Activated CD4-positive, alpha-beta memory T cell treated with anti-CD3 and anti-CD28 coated beads for 36 hours (primary cell): ENCODE measurements at regions not wholly inside any gene's neighbourhood (a gene's known extent, or its start where the extent isn't known, plus 50 kb on each side); places are given as distances from the start of the nearest gene placed in this dataset.
"Not testable (repeated sequence)": the region's sequence is repeated elsewhere in the genome, so short reads cannot be mapped to it uniquely, and the experiment has no call there.

ENCODE experiments used
- CTCF ChIA-PET: fragments of 350-600 bp; sonication (Branson Sonifier 250); formaldehyde crosslinking; loops from one replicate; lab custom pipeline; 2021; ENCODE audit warnings: antibody characterized with exemption, inconsistent platforms; lab: Charles Lee
- POLR2A ChIA-PET: fragments of 350-600 bp; sonication (Branson Sonifier 250); formaldehyde crosslinking; loops from one replicate; lab custom pipeline; 2021; ENCODE audit warnings: antibody characterized with exemption; lab: Charles Lee
- DNase-seq: peaks from one replicate; pipeline ENCODE4 v3.0.0-alpha.2; 2020
- H3K27ac Mint-ChIP-seq: one replicate; pipeline ENCODE4 v1.8.0; 2021; ENCODE audit warnings: mixed read lengths
- H3K27me3 Mint-ChIP-seq: one replicate; pipeline ENCODE4 v1.8.0; 2021; ENCODE audit warnings: mixed read lengths
- H3K36me3 Mint-ChIP-seq: one replicate; pipeline ENCODE4 v1.8.0; 2021; ENCODE audit warnings: mixed read lengths
- H3K4me1 Mint-ChIP-seq: one replicate; pipeline ENCODE4 v1.8.0; 2021; ENCODE audit warnings: low read depth, mixed read lengths
- H3K4me3 Mint-ChIP-seq: one replicate; pipeline ENCODE4 v1.8.0; 2021; ENCODE audit warnings: mild to moderate bottlenecking, mixed read lengths
- H3K9me3 Mint-ChIP-seq: one replicate; pipeline ENCODE4 v1.8.0; 2021; ENCODE audit warnings: mixed read lengths
- intact Hi-C: fragments of 100-400 bp; cut with micrococcal nuclease; formaldehyde crosslinking; loops from one replicate; pipeline ENCODE4 v1.15.1; 2023

GRCh38 chr12:59383079-59383822 lies 212.6 kb upstream of the SLC16A7 start:
- Mint-ChIP-seq H3K36me3 (no peaks in the 10 kb centered on the region), H3K27ac (no peak overlapping the region), H3K9me3 (no peaks in the 10 kb centered on the region), H3K4me1 (peaks cover 4% of the 10 kb centered on the region), H3K27me3 (peaks cover 5% of the 10 kb centered on the region), H3K4me3 (no peak overlapping the region)
- ChIA-PET POLR2A (no interaction called here), CTCF (no interaction called here)
- no peak for DNase-seq
- intact Hi-C loops, result no loop called here

GRCh38 chr12:59382282-59383078 lies 213.3 kb upstream of the SLC16A7 start:
- Mint-ChIP-seq H3K27ac (no peak overlapping the region), H3K27me3 (peaks cover 2% of the 10 kb centered on the region), H3K36me3 (no peaks in the 10 kb centered on the region), H3K9me3 (no peaks in the 10 kb centered on the region), H3K4me1 (peaks cover 4% of the 10 kb centered on the region), H3K4me3 (no peak overlapping the region)
- no peak for DNase-seq
- CTCF ChIA-PET, result no interaction called here
- POLR2A ChIA-PET, result no interaction called here
- intact Hi-C loops, result no loop called here

- peaks cover 4% of the 10 kb centered on the region for H3K4me1 Mint-ChIP-seq
- DNase-seq, result no peak
- peaks cover 2% of the 10 kb centered on the region for H3K27me3 Mint-ChIP-seq
- no peak overlapping the region for H3K27ac Mint-ChIP-seq
- ChIA-PET POLR2A (no interaction called here), CTCF (no interaction called here)
- no peaks in the 10 kb centered on the region for H3K36me3 Mint-ChIP-seq
- no peaks in the 10 kb centered on the region for H3K9me3 Mint-ChIP-seq
- intact Hi-C loops, result no loop called here
- H3K4me3 Mint-ChIP-seq, result no peak overlapping the region
Observed at GRCh38 chr12:59381106-59381505, 214.7 kb upstream of the SLC16A7 start.

- no peak for DNase-seq
- H3K27ac Mint-ChIP-seq, result no peak overlapping the region
- H3K36me3 Mint-ChIP-seq, result no peaks in the 10 kb centered on the region
- intact Hi-C loops, result no loop called here
- ChIA-PET POLR2A (no interaction called here), CTCF (interaction anchor here (1.7 kb wide), 1 partner anchor 11 kb away, joined by 4 read pairs; no protein-coding TSS in a partner anchor)
- peaks cover 2% of the 10 kb centered on the region for H3K27me3 Mint-ChIP-seq
- H3K4me1 Mint-ChIP-seq, result no peaks in the 10 kb centered on the region
- H3K9me3 Mint-ChIP-seq, result no peaks in the 10 kb centered on the region
- no peak overlapping the region for H3K4me3 Mint-ChIP-seq
Observed at GRCh38 chr12:59375633-59376032, 220.2 kb upstream of the SLC16A7 start.

- Mint-ChIP-seq H3K9me3 (no peaks in the 10 kb centered on the region), H3K27me3 (peaks cover 2% of the 10 kb centered on the region), H3K36me3 (no peaks in the 10 kb centered on the region), H3K4me3 (no peak overlapping the region), H3K27ac (no peak overlapping the region), H3K4me1 (no peaks in the 10 kb centered on the region)
- POLR2A ChIA-PET, result no interaction called here
- DNase-seq, result no peak
- intact Hi-C loops, result no loop called here
- CTCF ChIA-PET, result interaction anchor here (1.7 kb wide), 1 partner anchor 10 kb away, joined by 4 read pairs; no protein-coding TSS in a partner anchor
Observed at GRCh38 chr12:59374783-59375182, 221.0 kb upstream of the SLC16A7 start.

GRCh38 chr12:59372956-59373355 lies 222.9 kb upstream of the SLC16A7 start:
- intact Hi-C loops, result no loop called here
- no peaks in the 10 kb centered on the region for H3K9me3 Mint-ChIP-seq
- peaks cover 2% of the 10 kb centered on the region for H3K27me3 Mint-ChIP-seq
- ChIA-PET CTCF (no interaction called here), POLR2A (no interaction called here)
- H3K27ac Mint-ChIP-seq, result no peak overlapping the region
- H3K36me3 Mint-ChIP-seq, result no peaks in the 10 kb centered on the region
- DNase-seq, result no peak
- no peak overlapping the region for H3K4me3 Mint-ChIP-seq
- H3K4me1 Mint-ChIP-seq, result no peaks in the 10 kb centered on the region

GRCh38 chr12:59370933-59371332 lies 224.9 kb upstream of the SLC16A7 start:
- no peak for DNase-seq
- intact Hi-C loops, result no loop called here
- Mint-ChIP-seq H3K4me3 (no peak overlapping the region), H3K9me3 (no peaks in the 10 kb centered on the region), H3K36me3 (no peaks in the 10 kb centered on the region), H3K27ac (no peak overlapping the region), H3K27me3 (peaks cover 2% of the 10 kb centered on the region), H3K4me1 (no peaks in the 10 kb centered on the region)
- ChIA-PET POLR2A (no interaction called here), CTCF (no interaction called here)

- ChIA-PET POLR2A (no interaction called here), CTCF (interaction anchor here (0.8 kb wide), 1 partner anchor 10 kb away, joined by 4 read pairs; no protein-coding TSS in a partner anchor)
- intact Hi-C loops, result no loop called here
- DNase-seq, result no peak
- H3K36me3 Mint-ChIP-seq, result no peaks in the 10 kb centered on the region
- no peak overlapping the region for H3K27ac Mint-ChIP-seq
- no peaks in the 10 kb centered on the region for H3K9me3 Mint-ChIP-seq
- H3K27me3 Mint-ChIP-seq, result no peaks in the 10 kb centered on the region
- H3K4me3 Mint-ChIP-seq, result no peak overlapping the region
- H3K4me1 Mint-ChIP-seq, result no peaks in the 10 kb centered on the region
Observed at GRCh38 chr12:59365133-59365532, 230.7 kb upstream of the SLC16A7 start.

GRCh38 chr12:59357811-59358210 lies 238.0 kb upstream of the SLC16A7 start:
- CTCF ChIA-PET, result no interaction called here
- no peaks in the 10 kb centered on the region for H3K4me1 Mint-ChIP-seq

GRCh38 chr12:59346248-59346647 lies 249.6 kb upstream of the SLC16A7 start:
- H3K9me3 Mint-ChIP-seq, H3K36me3 Mint-ChIP-seq, POLR2A ChIA-PET, intact Hi-C loops, H3K27me3 Mint-ChIP-seq, H3K27ac Mint-ChIP-seq, H3K4me3 Mint-ChIP-seq, CTCF ChIA-PET, H3K4me1 Mint-ChIP-seq: not testable (repeated sequence)
- peak; percentile 9 for DNase-seq

More at GRCh38 chr12:59357811-59358210, 238.0 kb upstream of the SLC16A7 start:
- intact Hi-C loops, result no loop called here
- POLR2A ChIA-PET, result no interaction called here
- Mint-ChIP-seq H3K4me3 (no peak overlapping the region), H3K27me3 (peaks cover 2% of the 10 kb centered on the region), H3K36me3 (no peaks in the 10 kb centered on the region), H3K27ac (no peak overlapping the region), H3K9me3 (no peaks in the 10 kb centered on the region)
- DNase-seq, result no peak

- no peak for DNase-seq
- POLR2A ChIA-PET, result no interaction called here
- Mint-ChIP-seq H3K27me3 (no peaks in the 10 kb centered on the region), H3K36me3 (no peaks in the 10 kb centered on the region), H3K9me3 (peaks cover 9% of the 10 kb centered on the region), H3K27ac (no peak overlapping the region), H3K4me1 (no peaks in the 10 kb centered on the region), H3K4me3 (no peak overlapping the region)
- CTCF ChIA-PET, result no interaction called here
- intact Hi-C loops, result no loop called here
Observed at GRCh38 chr12:59345406-59345805, 250.4 kb upstream of the SLC16A7 start.

- H3K36me3 Mint-ChIP-seq, result no peaks in the 10 kb centered on the region
- H3K4me3 Mint-ChIP-seq, result no peak overlapping the region
- intact Hi-C loops, result no loop called here
- CTCF ChIA-PET, result no interaction called here
- peaks cover 9% of the 10 kb centered on the region for H3K9me3 Mint-ChIP-seq
- no peaks in the 10 kb centered on the region for H3K4me1 Mint-ChIP-seq
- DNase-seq, result no peak
- H3K27me3 Mint-ChIP-seq, result no peaks in the 10 kb centered on the region
- POLR2A ChIA-PET, result no interaction called here
- no peak overlapping the region for H3K27ac Mint-ChIP-seq
Observed at GRCh38 chr12:59344224-59344623, 251.6 kb upstream of the SLC16A7 start.
